ENCODE measurements at regions not wholly inside any gene's neighbourhood (a gene's known extent, or its start where the extent isn't known, plus 50 kb on each side); places are given as distances from the start of the nearest gene placed in this dataset.
A peak's percentile ranks its signal among the peaks of the same experiment; 100 is the strongest.
"Not testable (repeated sequence)": the region's sequence is repeated elsewhere in the genome, so short reads cannot be mapped to it uniquely, and the experiment has no call there.

DNA sequence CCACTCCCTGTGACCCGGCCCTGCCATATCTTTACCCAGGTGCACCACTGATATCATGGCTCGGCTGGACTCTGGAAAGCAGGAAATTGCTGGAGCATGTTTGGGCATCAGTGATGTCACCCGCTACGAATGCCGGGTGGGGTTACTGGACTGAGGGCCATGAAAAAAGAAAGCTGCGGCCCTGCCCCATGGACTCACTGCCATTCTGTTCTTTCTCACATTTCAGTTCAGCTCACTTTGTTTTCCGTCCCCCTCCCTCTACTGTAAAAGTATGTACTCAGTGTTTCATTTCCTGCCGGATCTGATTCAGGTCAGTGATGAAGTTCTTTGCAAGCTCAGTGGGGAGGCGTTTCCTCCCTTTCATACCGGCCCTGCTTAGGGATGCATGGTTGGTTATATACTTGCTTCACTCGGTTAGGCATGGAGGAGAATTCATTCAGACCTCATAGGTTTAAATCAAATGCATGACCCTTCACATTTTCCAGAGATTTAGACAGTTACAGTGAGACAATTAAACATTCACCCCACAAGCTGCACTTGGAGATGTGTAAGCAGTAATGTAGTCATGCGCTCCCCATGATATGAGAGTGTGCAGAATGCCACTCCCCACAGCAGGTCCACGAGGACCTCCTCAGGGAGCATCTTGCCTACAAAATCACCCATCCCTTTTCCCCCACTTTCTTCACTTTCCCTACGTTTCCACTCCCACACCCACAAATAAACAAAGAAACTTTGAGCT, 1938.5 kb downstream of the FOXD4L5 start:
- H3K4me3 Mint-ChIP-seq; ATAC-seq; H3F3A ChIP-seq (replicated peaks; ENCODE audit: low read depth); H3K4me2 ChIP-seq; H3K36me3 ChIP-seq (ENCODE audit: insufficient read depth); H4K20me1 ChIP-seq (replicated peaks; ENCODE audit: insufficient read depth); H3K27ac Mint-ChIP-seq; H3K79me2 ChIP-seq (replicated peaks; ENCODE audit: insufficient read depth); H3K36me3 Mint-ChIP-seq (ENCODE audit: low read depth); H3K9me2 ChIP-seq (ENCODE audit: insufficient read depth); H3K9me3 Mint-ChIP-seq; H3K4me1 ChIP-seq (ENCODE audit: insufficient read depth); H3K4me3 ChIP-seq; H3K27ac ChIP-seq (ENCODE audit: low read depth); H3K4me1 Mint-ChIP-seq; H2AFZ ChIP-seq; H3K27me3 Mint-ChIP-seq (ENCODE audit: insufficient read depth, low read depth, poor library complexity): not testable (repeated sequence)
- H3K27me3 ChIP-seq (ENCODE audit: insufficient read depth): peaks cover 71% of the 10 kb centered on the region
- peak; percentile 5 for DNase-seq (ENCODE audit: low spot score)

DNA sequence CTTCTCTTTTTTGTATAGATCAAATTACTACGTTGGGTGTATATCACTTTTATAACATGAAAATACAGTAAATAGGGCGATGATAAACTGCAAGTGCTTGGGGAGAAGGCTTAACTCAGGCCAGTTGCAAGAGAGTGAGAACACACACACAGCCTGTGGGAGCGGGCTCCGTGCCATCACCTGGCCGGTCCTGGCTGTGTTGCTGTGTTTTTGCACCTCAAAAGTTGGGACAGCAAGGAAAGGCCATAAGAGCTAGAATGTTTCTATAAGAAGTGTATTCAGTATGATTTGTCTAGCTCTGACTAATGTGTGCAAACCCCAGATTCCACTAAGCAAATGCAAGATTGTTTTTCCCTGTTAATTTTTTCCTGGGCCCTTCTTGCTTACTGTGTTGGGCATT, 1940.6 kb downstream of the FOXD4L5 start:
- H3K27me3 Mint-ChIP-seq (ENCODE audit: insufficient read depth, low read depth, poor library complexity): peaks cover 12% of the 10 kb centered on the region
- H3K9me2 ChIP-seq (ENCODE audit: insufficient read depth); H3K27ac Mint-ChIP-seq; H3K36me3 ChIP-seq (ENCODE audit: insufficient read depth); H3K4me1 ChIP-seq (ENCODE audit: insufficient read depth); H3F3A ChIP-seq (replicated peaks; ENCODE audit: low read depth); H3K4me3 Mint-ChIP-seq; ATAC-seq; DNase-seq (ENCODE audit: low spot score); H3K4me1 Mint-ChIP-seq; H2AFZ ChIP-seq; H3K4me3 ChIP-seq; H3K27ac ChIP-seq (ENCODE audit: low read depth); H3K79me2 ChIP-seq (replicated peaks; ENCODE audit: insufficient read depth); H3K4me2 ChIP-seq; H3K36me3 Mint-ChIP-seq (ENCODE audit: low read depth); H4K20me1 ChIP-seq (replicated peaks; ENCODE audit: insufficient read depth); H3K9me3 Mint-ChIP-seq: not testable (repeated sequence)
- H3K27me3 ChIP-seq (ENCODE audit: insufficient read depth): peaks cover 57% of the 10 kb centered on the region

DNA sequence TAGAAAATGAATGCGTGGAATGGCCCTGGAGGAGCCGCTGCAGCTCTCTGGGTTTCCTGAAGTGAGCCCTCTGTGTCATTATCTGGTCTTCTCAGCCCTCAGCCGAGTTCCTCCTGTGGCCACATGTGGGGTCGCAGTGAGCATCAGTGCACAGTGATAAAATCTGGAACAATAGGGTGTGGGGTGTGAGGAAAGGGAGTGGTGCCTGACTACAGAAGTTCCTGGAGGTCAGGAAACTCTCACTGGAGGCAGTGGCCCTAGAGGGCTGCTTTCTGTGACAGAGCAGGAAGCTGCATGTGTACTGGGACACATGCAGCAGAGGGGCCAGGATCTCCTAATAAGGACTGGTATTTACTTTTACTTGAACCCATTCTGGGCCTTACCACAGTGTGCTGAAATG, 1942.5 kb downstream of the FOXD4L5 start:
- not testable (repeated sequence) for H3K4me3 Mint-ChIP-seq; H2AFZ ChIP-seq; H3K4me2 ChIP-seq; H3K36me3 Mint-ChIP-seq (ENCODE audit: low read depth); H3K4me1 Mint-ChIP-seq; H3K79me2 ChIP-seq (replicated peaks; ENCODE audit: insufficient read depth); H3K9me2 ChIP-seq (ENCODE audit: insufficient read depth); H3K27ac ChIP-seq (ENCODE audit: low read depth); H3F3A ChIP-seq (replicated peaks; ENCODE audit: low read depth); H3K36me3 ChIP-seq (ENCODE audit: insufficient read depth); H3K4me3 ChIP-seq; H3K9me3 Mint-ChIP-seq; ATAC-seq; H4K20me1 ChIP-seq (replicated peaks; ENCODE audit: insufficient read depth); DNase-seq (ENCODE audit: low spot score); H3K4me1 ChIP-seq (ENCODE audit: insufficient read depth); H3K27ac Mint-ChIP-seq
- peaks cover 18% of the 10 kb centered on the region for H3K27me3 Mint-ChIP-seq (ENCODE audit: insufficient read depth, low read depth, poor library complexity)
- H3K27me3 ChIP-seq (ENCODE audit: insufficient read depth): peaks cover 60% of the 10 kb centered on the region

DNA sequence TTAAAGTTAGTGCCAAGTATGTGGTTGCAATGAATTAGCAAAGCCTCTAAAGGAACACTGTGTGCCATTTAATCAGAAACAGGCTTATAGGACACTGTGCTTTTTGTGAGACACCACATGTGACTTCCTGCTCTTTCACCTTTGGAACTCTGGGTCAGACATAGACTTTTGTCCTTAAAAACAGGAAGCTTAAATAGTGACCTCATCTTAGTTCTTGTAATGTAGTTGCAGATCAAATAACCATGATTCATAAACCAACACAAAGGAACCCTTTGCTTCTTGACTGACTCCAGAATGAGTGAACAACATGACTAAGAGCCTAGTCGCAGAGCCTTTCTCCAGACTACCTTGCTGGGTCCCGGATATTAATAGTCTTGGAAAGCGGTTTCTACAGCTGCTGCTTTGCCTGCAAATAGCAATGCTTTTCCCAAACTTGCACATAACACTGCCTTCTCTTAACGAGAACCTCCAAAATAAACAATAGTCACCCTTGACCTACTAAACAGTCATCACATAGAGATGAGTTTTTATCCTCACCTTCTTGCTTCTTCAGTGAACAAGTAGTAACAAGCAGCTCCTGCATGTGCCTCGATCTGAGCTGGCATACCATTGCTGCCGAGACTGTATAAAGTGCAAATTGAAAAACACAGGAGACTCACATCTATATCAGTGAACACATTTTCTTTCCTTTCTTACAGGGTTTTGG, 1947.0 kb downstream of the FOXD4L5 start:
- H3K36me3 Mint-ChIP-seq (ENCODE audit: low read depth); H3K4me3 ChIP-seq; H3K79me2 ChIP-seq (replicated peaks; ENCODE audit: insufficient read depth); H3K4me1 ChIP-seq (ENCODE audit: insufficient read depth); ATAC-seq; H3K9me3 Mint-ChIP-seq; H3K9me2 ChIP-seq (ENCODE audit: insufficient read depth); H3K4me3 Mint-ChIP-seq; H3K4me1 Mint-ChIP-seq; DNase-seq (ENCODE audit: low spot score); H3K27ac Mint-ChIP-seq; H4K20me1 ChIP-seq (replicated peaks; ENCODE audit: insufficient read depth); H3K4me2 ChIP-seq; H3K36me3 ChIP-seq (ENCODE audit: insufficient read depth); H3K27ac ChIP-seq (ENCODE audit: low read depth); H3F3A ChIP-seq (replicated peaks; ENCODE audit: low read depth); H2AFZ ChIP-seq: not testable (repeated sequence)
- peaks cover 18% of the 10 kb centered on the region for H3K27me3 Mint-ChIP-seq (ENCODE audit: insufficient read depth, low read depth, poor library complexity)
- peaks cover 37% of the 10 kb centered on the region for H3K27me3 ChIP-seq (ENCODE audit: insufficient read depth)
